GM12873 (cell line): ENCODE measurements at regions not wholly inside any gene's neighbourhood (a gene's known extent, or its start where the extent isn't known, plus 50 kb on each side); places are given as distances from the start of the nearest gene placed in this dataset.

Source experiments
- CTCF ChIP-seq: IDR thresholded peaks from 2 replicates; pipeline ENCODE4 v1.5.1; 2012; ENCODE audit warnings: low read depth, mild to moderate bottlenecking, moderate library complexity, low read length, control low read depth; ENCODE audit not compliant: insufficient read depth; ENCODE audit errors: missing control alignments

- no peak for TF ChIP-seq CTCF
Measured at GRCh38 chr7:46386428-46387399, 465.6 kb upstream of the IGFBP3 start.

DNA sequence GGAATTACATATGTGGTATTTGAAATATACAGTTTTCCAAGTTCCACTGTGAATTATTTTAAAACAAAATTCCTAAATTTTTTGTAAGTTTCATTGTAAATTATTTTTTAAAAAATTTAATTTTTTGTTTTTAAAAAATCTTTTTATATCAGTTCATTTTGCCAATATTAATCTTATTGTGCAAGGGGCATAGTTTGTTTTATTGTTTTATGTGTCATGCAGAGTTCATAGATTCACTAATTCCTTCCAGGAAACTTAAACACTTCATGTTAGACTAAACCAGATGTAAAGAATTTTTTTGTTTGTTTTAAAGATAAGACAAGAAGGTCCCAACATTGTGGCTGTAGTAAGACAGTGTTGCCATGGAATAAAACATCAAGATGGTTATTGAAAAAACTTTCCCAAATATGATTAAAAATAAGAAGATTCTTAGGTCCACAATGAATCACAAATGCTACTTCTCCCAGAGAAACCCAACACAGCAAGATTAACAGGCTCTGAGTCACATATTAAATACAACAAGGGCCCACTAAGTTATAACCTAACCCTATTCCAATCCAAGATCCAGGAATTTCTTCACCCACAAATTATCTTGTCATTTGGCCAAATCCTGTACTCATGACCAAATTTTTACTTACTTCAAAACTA is 464.7 kb upstream of the IGFBP3 start:
- TF ChIP-seq CTCF = no peak

DNA sequence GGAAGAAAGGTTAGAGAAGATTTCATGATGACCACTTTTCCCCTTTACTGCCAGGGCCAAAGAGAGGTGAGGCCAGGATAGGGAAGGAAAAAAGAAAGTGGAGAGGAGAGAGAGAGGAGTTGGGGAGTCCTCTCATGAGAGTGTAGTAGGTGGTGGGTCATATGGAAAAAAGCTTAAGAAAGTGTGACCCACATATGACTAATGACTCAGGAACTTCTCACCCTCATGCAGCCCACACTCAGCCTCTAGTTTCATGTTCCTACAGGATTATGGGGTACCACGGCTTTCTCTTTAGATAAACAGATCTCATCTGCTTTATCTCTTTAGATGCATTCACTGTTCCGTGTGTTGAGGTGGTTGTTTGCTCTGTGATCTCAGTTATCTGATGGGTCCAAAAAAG is 462.5 kb upstream of the IGFBP3 start:
- TF ChIP-seq CTCF = no peak

- no peak for TF ChIP-seq CTCF
Measured at GRCh38 chr7:46369933-46370654, 449.0 kb upstream of the IGFBP3 start.

DNA sequence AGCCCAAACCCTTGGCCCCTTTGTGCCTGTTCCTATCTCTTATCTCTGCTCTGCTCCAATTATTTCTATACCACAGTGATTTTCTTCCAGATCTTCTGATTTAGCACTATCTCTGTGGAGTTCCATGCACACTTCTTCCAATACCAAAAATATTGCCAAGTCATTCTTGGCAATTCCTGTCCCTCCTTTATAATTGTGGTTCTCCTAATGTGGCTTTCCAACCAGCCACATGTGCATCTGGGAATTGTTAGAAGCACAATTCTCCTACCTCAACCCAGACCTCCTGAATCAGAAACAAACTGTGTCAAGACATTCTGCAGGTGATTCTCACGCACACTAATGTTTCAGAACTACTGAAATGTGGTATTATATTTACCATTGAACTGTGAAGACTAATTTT is 447.8 kb upstream of the IGFBP3 start:
- no peak for TF ChIP-seq CTCF

DNA sequence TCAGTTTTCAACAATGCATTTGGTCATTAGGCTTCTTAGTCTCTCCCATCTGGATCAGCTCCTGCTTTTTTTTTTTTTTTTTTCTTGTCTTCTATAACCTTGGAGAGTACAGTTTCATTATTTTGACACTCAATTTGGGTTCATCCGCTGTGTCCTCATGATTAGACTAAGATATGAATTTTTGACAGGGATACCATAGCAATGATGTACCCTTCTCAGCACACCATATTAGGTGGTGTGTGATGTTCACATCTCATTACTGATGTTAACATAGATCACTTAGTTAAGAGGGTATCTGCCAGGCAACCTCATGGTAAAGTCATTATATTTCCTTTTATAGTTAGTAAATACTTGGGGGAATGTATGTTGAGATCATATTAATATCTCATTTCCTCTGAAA is 445.5 kb upstream of the IGFBP3 start:
- no peak for TF ChIP-seq CTCF

DNA sequence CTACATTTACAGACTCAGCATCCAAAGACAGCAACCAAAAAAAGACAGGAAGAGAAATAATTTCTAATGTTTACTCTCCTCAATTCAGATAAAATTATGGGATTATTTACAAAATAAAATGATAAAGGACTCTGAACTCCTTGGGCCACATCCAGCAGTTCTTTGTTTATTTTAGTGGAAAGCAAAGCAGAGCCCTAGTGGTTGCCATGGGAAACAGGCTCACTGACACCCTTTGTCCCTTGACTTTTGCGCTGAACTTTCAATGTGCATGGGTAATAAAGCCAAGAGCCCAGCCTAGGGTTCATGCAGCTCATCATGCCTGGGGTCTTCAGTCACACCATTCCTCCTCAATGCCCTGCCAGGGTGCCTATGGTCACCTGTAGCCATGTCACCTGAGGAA is 442.6 kb upstream of the IGFBP3 start:
- TF ChIP-seq CTCF = no peak
